Esophagus muscularis mucosa (tissue), 4 donors: ENCODE measurements at regions not wholly inside any gene's neighbourhood (a gene's known extent, or its start where the extent isn't known, plus 50 kb on each side); places are given as distances from the start of the nearest gene placed in this dataset.

Experiments used
- CTCF ChIP-seq, 3 experiments: fragments of 200-600 bp in 2 of 3; fragments of 450-650 bp in 1 of 3; sonication (generic) in 2 of 3; IDR thresholded peaks; one replicate each; pipeline ENCODE4 v1.5.1; 2017 to 2019; ENCODE audit warnings: antibody characterized with exemption in 3 of 3, mild to moderate bottlenecking in 2 of 3, moderate library complexity in 1 of 3
- EP300 ChIP-seq: sonication (generic); formaldehyde crosslinking; IDR thresholded peaks from one replicate; pipeline ENCODE4 v1.6.1; 2017; ENCODE audit warnings: antibody characterized with exemption
- POLR2A ChIP-seq: fragments of 450-650 bp; IDR thresholded peaks from one replicate; pipeline ENCODE4 v1.6.1; 2017; ENCODE audit warnings: antibody characterized with exemption, moderate library complexity, mild to moderate bottlenecking, low read depth

- no peak for TF ChIP-seq EP300
- no peak for TF ChIP-seq CTCF (IDR thresholded peaks at IDR 0.05)
- no peak for TF ChIP-seq POLR2A
Observed at GRCh38 chr3:88364926-88365325, 215.2 kb downstream of the C3orf38 start.
